Spleen (tissue), 7 donors: ENCODE measurements at regions not wholly inside any gene's neighbourhood (a gene's known extent, or its start where the extent isn't known, plus 50 kb on each side); places are given as distances from the start of the nearest gene placed in this dataset.
"Not testable (repeated sequence)": the region's sequence is repeated elsewhere in the genome, so short reads cannot be mapped to it uniquely, and the experiment has no call there.

ENCODE experiments used
- POLR2A ChIP-seq, 3 donors: fragments of 450-650 bp; IDR thresholded peaks; one replicate each; pipeline ENCODE4 v1.5.1; 2017; ENCODE audit warnings: antibody characterized with exemption in 3 of 3, mild to moderate bottlenecking in 1 of 3
- TF ChIP-seq, protein P1 (sequence below), 11 experiments: fragments of 200-600 bp in 7 of 11; fragments of 450-650 bp in 4 of 11; sonication (generic) in 4 of 11; IDR thresholded peaks in 8 of 11; conservative IDR thresholded peaks in 3 of 11; 1 replicate in 7 of 11; 2 replicates in 4 of 11; pipeline versions ENCODE4 v1.4.0 to v1.8.0; 2016 to 2021; ENCODE audit warnings: antibody characterized with exemption in 11 of 11, inconsistent platforms in 4 of 11, mild to moderate bottlenecking in 1 of 11
- donor health status: DM: no; HTN: no; CAD: no; lungs with moderate emphysema.
- donor health status: DM: no; HTN: no; CAD: no.
- donor health status: DM: no; HTN: no; CAD: no.

DNA sequence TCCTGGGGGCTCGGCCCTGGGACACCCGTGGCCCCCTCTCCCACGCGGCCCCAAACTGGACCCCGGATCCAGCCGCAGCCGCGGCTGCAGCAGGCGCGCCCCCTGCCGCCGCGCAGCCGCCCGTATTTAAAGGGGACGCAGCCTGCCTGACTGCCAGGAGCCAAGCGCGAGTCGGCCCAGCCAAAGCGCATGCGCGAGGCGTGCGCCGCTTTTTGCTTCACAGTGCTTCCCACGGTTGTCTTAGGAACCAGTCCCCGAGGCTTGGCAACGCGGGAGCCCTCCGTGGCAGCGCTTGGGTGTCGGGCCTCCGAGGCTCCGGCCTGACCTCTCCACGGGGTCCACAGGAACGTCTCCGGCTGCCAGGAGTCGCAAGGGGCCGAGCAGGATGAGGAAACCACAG is 712.8 kb downstream of the KCNJ18 start:
- TF ChIP-seq, protein P1, sequence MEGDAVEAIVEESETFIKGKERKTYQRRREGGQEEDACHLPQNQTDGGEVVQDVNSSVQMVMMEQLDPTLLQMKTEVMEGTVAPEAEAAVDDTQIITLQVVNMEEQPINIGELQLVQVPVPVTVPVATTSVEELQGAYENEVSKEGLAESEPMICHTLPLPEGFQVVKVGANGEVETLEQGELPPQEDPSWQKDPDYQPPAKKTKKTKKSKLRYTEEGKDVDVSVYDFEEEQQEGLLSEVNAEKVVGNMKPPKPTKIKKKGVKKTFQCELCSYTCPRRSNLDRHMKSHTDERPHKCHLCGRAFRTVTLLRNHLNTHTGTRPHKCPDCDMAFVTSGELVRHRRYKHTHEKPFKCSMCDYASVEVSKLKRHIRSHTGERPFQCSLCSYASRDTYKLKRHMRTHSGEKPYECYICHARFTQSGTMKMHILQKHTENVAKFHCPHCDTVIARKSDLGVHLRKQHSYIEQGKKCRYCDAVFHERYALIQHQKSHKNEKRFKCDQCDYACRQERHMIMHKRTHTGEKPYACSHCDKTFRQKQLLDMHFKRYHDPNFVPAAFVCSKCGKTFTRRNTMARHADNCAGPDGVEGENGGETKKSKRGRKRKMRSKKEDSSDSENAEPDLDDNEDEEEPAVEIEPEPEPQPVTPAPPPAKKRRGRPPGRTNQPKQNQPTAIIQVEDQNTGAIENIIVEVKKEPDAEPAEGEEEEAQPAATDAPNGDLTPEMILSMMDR (IDR thresholded peaks at IDR 0.05 in 8 of 11, conservative IDR thresholded peaks at IDR 0.05 in 3 of 11), result not testable (repeated sequence)
- not testable (repeated sequence) for TF ChIP-seq POLR2A (IDR thresholded peaks at IDR 0.05)
